Activated T-helper 2 cell treated with anti-CD3 and anti-CD28 coated beads, Interferon-gamma antibody, Interleukin-2, Interleukin-4, amounts not matched to agents 10 μg/mL and 5 μg/mL and 100 μg/mL, durations not matched to agents 14 hours and 24 hours and 36 hours (primary cell): ENCODE measurements at regions not wholly inside any gene's neighbourhood (a gene's known extent, or its start where the extent isn't known, plus 50 kb on each side); places are given as distances from the start of the nearest gene placed in this dataset.

ENCODE experiments used
- DNase-seq: peaks from one replicate; pipeline ENCODE4 v3.0.0; 2021; ENCODE audit warnings: low spot score
- H3K27ac Mint-ChIP-seq: one replicate; pipeline ENCODE4 v1.8.0; 2021; ENCODE audit warnings: mixed read lengths
- H3K27me3 Mint-ChIP-seq: one replicate; pipeline ENCODE4 v1.8.0; 2021; ENCODE audit warnings: low read depth, mixed read lengths
- H3K36me3 Mint-ChIP-seq: one replicate; pipeline ENCODE4 v1.8.0; 2021; ENCODE audit warnings: low read depth, mixed read lengths
- H3K4me1 Mint-ChIP-seq: one replicate; pipeline ENCODE4 v1.8.0; 2021; ENCODE audit warnings: low read depth, mixed read lengths
- H3K4me3 Mint-ChIP-seq: one replicate; pipeline ENCODE4 v1.8.0; 2021; ENCODE audit warnings: low read depth, mild to moderate bottlenecking, moderate library complexity, mixed read lengths
- H3K9me3 Mint-ChIP-seq: one replicate; pipeline ENCODE4 v1.8.0; 2021; ENCODE audit warnings: mixed read lengths
- intact Hi-C: fragments of 100-400 bp; cut with micrococcal nuclease; formaldehyde crosslinking; loops from one replicate; pipeline ENCODE4 v1.15.1; 2023

DNA sequence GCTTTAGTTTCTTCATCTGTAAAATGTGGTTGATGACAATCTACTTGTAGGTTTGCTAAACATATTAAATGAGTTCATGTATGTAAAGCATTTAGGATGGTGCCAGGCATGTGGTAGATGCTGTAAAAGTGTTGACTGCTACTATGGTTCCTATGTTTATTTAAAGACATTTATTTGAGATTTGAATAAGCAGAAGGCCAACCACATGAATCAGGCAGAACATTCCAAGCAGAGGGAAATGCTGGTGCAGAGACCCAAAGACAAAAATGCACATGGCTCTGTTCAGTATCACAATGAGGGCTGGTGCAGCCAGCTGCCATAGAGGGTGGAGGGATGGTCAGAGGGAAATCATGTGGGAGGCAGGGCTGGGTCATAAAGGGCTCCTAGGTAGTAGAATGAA, 156.2 kb upstream of the PDGFD start:
- no peaks in the 10 kb centered on the region for H3K4me1 Mint-ChIP-seq
- DNase-seq = no peak
- H3K27me3 Mint-ChIP-seq = no peaks in the 10 kb centered on the region
- no peak overlapping the region for H3K4me3 Mint-ChIP-seq
- no peaks in the 10 kb centered on the region for H3K9me3 Mint-ChIP-seq
- no peak overlapping the region for H3K27ac Mint-ChIP-seq
- no peaks in the 10 kb centered on the region for H3K36me3 Mint-ChIP-seq
- intact Hi-C loops = no loop called here

DNA sequence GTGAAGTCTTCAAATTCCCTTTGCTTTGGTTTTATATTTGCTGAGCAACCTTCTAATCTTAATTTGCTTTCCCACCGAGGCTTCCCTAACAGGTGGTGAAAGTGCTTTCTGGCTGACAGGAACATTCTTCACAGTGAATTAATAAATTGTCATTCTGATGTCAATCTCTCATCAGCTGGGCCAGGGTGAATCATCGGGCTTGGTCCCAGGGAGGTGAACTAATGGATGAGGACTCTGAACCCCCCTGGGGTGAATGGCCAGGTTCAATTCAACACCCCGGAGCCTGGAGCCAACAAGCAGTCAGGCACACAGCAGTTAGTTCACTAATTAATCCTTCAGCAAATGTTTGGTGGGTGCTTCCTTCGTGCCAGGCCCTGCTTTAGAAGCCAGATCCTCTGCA, 155.4 kb upstream of the PDGFD start:
- no peaks in the 10 kb centered on the region for H3K36me3 Mint-ChIP-seq
- intact Hi-C loops = no loop called here
- no peaks in the 10 kb centered on the region for H3K4me1 Mint-ChIP-seq
- no peaks in the 10 kb centered on the region for H3K9me3 Mint-ChIP-seq
- no peak for DNase-seq
- H3K4me3 Mint-ChIP-seq = no peak overlapping the region
- no peak overlapping the region for H3K27ac Mint-ChIP-seq
- no peaks in the 10 kb centered on the region for H3K27me3 Mint-ChIP-seq

DNA sequence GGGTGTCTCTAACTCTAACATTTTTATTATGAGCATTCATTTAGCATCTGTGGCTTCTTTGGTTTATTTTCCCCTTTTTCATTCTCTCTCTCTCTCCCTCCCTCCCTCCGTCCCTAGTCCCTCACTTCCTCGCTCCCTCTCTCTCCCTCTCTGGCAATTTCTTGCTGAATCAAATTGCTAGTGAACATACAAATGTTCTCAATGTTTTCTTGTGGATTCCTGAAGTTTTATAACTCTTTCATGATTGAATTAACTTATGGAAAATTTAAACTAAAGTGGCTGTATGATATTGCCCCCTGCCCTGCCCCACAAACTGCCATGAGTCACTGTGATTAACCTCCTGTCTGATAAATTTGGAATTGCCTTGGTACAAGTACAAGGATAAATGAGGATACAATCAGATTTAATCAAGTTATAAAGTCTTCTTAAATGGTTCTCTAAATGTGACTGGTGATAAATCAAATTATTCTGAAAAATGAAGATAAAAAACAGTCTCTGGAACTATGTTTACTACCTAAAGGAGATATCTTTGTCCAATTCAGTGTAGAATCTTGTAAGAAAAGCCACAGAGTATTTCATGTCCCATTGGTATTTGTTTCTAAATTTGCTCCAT, 143.0 kb upstream of the PDGFD start:
- Mint-ChIP-seq H3K36me3 (no peaks in the 10 kb centered on the region), H3K4me1 (no peaks in the 10 kb centered on the region), H3K4me3 (no peak overlapping the region), H3K27me3 (no peaks in the 10 kb centered on the region), H3K9me3 (no peaks in the 10 kb centered on the region), H3K27ac (no peak overlapping the region)
- intact Hi-C loops = no loop called here
- no peak for DNase-seq

DNA sequence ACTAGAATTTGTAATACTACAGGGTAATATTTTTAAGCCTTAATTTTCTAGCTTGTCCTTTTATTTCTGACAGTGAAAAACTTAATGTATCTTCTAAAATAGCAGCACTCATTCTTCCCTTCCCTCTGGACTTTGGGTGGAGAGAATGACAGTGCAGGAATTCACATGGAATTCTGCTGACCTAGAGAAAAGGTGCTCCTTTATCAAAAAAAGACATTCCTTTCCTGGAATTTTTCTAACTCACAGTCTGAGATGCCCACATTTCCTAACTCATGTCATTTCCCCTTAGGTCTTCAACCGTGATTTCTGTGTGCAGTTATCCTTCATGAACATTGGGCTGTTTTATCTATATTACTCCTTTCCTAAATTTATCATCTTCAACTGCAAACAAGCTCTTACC, 137.8 kb upstream of the PDGFD start:
- DNase-seq = no peak
- H3K27me3 Mint-ChIP-seq = no peaks in the 10 kb centered on the region
- intact Hi-C loops = no loop called here
- H3K4me3 Mint-ChIP-seq = no peak overlapping the region
- H3K4me1 Mint-ChIP-seq = no peaks in the 10 kb centered on the region
- no peaks in the 10 kb centered on the region for H3K36me3 Mint-ChIP-seq
- no peak overlapping the region for H3K27ac Mint-ChIP-seq
- no peaks in the 10 kb centered on the region for H3K9me3 Mint-ChIP-seq

DNA sequence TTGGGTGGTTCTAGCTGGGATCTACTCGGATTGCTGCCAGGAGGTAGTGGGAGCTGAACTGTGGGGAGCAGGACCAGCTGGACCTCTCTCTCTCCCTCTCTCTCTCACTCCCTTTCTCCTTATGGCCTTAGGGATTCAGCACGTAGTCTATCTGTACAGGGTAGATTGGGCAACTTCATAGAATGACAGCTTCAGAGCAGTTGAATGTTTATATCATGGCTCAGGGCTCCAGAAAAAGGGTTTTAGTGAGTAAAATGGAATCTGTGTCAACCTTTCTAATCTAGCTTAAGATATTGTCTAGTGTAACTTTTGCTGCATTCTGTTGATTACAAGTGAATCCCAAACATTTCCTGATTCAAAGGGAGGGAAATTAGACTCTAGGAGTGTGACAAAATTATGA, 127.7 kb upstream of the PDGFD start:
- Mint-ChIP-seq H3K4me3 (no peak overlapping the region), H3K27me3 (no peaks in the 10 kb centered on the region), H3K9me3 (no peaks in the 10 kb centered on the region), H3K36me3 (no peaks in the 10 kb centered on the region), H3K27ac (no peak overlapping the region), H3K4me1 (no peaks in the 10 kb centered on the region)
- no peak for DNase-seq
- intact Hi-C loops = no loop called here

DNA sequence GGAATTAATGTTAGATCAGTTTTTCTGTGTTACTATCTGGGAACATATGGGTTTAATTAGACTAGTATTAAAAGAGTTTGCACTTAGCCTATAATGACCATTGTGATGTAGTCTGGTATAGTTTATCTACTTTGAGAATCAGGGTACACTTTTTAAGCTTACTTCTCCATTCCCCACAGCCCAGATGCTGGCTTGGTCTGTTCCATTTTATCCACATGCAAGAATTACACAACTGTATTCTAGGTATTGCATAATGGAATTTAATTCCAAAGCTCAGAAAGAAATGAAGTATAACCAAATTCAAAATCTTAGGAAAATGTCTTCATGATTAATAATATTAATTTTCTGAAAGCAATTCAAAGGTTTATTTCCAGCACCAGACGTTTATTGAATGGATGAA, 122.2 kb upstream of the PDGFD start:
- Mint-ChIP-seq H3K36me3 (no peaks in the 10 kb centered on the region), H3K4me1 (no peaks in the 10 kb centered on the region), H3K4me3 (no peak overlapping the region), H3K9me3 (no peaks in the 10 kb centered on the region), H3K27ac (no peak overlapping the region), H3K27me3 (no peaks in the 10 kb centered on the region)
- intact Hi-C loops = no loop called here
- DNase-seq = no peak

DNA sequence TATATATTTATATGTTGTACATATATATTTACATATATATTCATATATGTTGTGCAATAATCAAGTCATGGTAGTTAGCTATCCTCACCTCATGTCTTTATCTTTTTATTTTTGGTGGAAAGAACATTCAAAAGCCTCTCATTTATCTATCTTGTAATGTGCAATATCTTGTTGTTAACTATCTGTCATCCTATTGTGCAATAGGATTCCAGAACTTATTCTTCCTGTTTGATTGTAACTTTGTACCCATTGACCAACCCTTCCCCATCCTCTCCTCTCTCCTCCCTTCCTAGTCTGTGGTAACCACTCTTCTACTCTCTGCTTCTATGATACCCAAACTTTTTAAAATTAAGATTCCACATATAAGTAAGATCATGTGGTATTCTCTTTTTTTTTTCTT, 115.6 kb upstream of the PDGFD start:
- no peaks in the 10 kb centered on the region for H3K9me3 Mint-ChIP-seq
- no peaks in the 10 kb centered on the region for H3K36me3 Mint-ChIP-seq
- no peaks in the 10 kb centered on the region for H3K4me1 Mint-ChIP-seq
- intact Hi-C loops = no loop called here
- H3K4me3 Mint-ChIP-seq = no peak overlapping the region
- no peak overlapping the region for H3K27ac Mint-ChIP-seq
- no peaks in the 10 kb centered on the region for H3K27me3 Mint-ChIP-seq
- DNase-seq = no peak

DNA sequence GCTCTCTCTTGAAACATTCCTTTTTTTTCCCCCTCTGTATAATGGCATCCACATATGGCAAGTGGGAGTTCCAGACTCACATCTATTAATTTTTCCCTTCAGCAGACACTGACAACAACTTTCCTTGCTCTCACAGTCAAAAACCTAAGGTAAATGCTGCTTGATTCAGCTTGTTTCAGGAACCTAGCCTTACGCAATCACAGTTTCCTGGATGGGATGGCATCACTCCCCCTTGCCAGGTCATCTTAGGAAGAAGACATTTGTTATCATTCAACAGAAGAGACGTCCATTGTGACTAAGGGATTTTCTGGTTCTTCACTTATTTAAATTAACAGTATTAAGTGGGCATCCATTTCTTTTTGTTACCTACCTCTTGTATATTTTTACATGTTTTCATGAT, 112.0 kb upstream of the PDGFD start:
- intact Hi-C loops = no loop called here
- Mint-ChIP-seq H3K27ac (no peak overlapping the region), H3K4me1 (no peaks in the 10 kb centered on the region), H3K27me3 (no peaks in the 10 kb centered on the region), H3K4me3 (no peak overlapping the region), H3K9me3 (no peaks in the 10 kb centered on the region), H3K36me3 (no peaks in the 10 kb centered on the region)
- DNase-seq = no peak

DNA sequence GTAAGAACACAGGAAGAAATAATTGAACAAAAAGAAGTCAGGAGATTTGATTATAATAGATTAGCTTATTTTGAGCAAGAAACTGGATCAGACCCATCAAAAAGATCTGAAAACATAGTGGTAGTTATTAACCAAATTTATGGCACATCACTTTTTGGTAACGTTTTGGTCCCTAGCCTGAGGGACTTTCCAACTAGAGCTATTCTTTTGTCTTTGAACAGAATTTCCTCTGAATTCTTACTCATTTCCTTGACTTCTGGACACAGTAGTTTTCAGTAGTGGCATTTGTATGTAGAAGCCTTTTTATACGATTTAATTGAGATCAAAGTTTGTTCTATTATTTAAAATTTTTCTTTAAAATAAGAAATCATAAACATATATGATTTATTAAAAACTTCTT, 96.5 kb upstream of the PDGFD start:
- no peak for DNase-seq
- Mint-ChIP-seq H3K36me3 (no peaks in the 10 kb centered on the region), H3K9me3 (no peaks in the 10 kb centered on the region), H3K4me3 (no peak overlapping the region), H3K27ac (no peak overlapping the region), H3K27me3 (no peaks in the 10 kb centered on the region), H3K4me1 (no peaks in the 10 kb centered on the region)
- intact Hi-C loops = no loop called here

DNA sequence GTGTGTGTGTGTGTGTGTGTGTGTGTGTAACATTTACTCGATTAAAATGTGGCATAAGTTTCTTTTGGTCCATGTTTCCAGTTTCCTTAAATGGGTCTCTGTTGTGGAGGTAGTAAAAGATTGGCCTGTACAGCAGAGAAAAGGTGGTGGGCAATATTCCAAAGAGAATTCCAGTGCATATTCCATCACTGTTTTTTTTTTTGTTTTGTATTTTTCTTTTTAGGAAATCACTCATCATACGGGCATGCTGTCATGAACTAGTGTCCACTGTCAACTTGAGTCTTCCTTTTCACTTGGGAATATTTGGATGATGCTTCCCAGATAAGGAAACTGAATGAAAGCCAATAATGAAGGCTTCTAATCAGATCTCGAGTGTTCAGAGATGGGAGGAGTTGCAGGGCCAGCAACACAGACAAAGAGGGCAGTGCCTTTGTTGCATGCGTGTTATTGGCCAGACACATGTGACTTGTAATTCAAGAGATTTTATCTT, 95.2 kb upstream of the PDGFD start:
- H3K9me3 Mint-ChIP-seq = no peaks in the 10 kb centered on the region
- no peaks in the 10 kb centered on the region for H3K4me1 Mint-ChIP-seq
- no peak for DNase-seq
- no peak overlapping the region for H3K27ac Mint-ChIP-seq
- H3K27me3 Mint-ChIP-seq = no peaks in the 10 kb centered on the region
- intact Hi-C loops = no loop called here
- no peaks in the 10 kb centered on the region for H3K36me3 Mint-ChIP-seq
- no peak overlapping the region for H3K4me3 Mint-ChIP-seq

DNA sequence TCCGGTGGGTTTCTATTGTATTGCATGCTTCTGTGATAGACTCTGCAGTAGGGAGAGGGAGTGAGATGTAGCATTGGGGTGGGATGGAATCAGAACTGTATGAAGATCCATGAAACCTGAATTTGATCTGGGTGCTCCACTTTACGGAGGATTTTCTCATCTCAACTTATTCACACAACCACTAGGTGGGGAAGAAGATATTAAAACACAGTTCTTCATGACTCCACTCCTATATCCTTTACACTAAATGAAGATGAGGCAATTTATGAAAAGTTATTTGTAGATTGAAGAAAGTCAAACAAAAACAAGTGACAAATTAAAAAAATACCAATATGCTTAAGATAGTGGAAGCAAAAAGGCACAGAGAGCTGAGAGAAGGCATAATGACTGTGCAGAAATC, 92.6 kb upstream of the PDGFD start:
- Mint-ChIP-seq H3K4me1 (no peaks in the 10 kb centered on the region), H3K27me3 (no peaks in the 10 kb centered on the region), H3K9me3 (no peaks in the 10 kb centered on the region), H3K4me3 (no peak overlapping the region), H3K36me3 (no peaks in the 10 kb centered on the region), H3K27ac (no peak overlapping the region)
- no peak for DNase-seq
- intact Hi-C loops = no loop called here

DNA sequence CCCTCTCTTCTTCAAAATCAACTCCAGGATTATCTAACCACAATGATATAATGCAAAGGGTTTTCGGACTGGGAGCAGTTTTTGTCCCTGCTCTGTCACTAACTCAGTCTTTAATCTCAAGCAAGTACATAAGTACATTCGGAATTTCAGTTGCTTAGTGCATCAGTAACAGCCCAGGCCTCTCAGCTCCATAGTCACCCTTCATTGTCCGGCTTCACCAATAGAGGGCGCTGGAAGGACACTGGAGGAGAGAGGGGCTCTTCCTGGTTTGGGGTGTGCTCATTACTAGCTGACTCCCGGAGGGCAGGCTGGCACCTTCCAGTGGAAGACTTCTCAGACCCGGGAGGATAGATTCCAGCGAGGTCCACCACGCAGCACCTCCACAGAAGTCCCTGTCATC, 90.4 kb upstream of the PDGFD start:
- Mint-ChIP-seq H3K27ac (no peak overlapping the region), H3K4me1 (no peaks in the 10 kb centered on the region), H3K4me3 (no peak overlapping the region), H3K27me3 (no peaks in the 10 kb centered on the region), H3K36me3 (no peaks in the 10 kb centered on the region), H3K9me3 (no peaks in the 10 kb centered on the region)
- DNase-seq = no peak
- intact Hi-C loops = no loop called here

DNA sequence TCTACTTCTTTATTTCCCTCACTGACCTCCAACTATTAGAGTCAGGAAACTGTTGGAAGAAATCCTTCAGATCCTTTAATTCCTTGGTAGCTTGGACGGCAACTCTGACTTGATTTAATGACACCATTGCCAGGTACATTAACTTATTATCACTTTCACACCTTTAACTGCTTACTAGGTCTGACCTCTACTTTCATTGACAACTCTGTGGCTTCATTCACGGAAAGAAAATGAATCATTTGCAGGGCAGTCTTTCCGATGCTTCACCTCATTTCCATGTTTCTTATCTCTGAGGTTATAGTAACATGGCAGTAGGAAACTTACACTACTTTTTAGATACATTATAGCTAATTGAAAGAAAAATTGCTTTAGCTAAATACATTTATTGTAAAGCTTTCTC, 82.6 kb upstream of the PDGFD start:
- Mint-ChIP-seq H3K36me3 (no peaks in the 10 kb centered on the region), H3K27ac (no peak overlapping the region), H3K4me1 (no peaks in the 10 kb centered on the region), H3K9me3 (no peaks in the 10 kb centered on the region), H3K27me3 (no peaks in the 10 kb centered on the region), H3K4me3 (no peak overlapping the region)
- DNase-seq = no peak
- intact Hi-C loops = no loop called here

DNA sequence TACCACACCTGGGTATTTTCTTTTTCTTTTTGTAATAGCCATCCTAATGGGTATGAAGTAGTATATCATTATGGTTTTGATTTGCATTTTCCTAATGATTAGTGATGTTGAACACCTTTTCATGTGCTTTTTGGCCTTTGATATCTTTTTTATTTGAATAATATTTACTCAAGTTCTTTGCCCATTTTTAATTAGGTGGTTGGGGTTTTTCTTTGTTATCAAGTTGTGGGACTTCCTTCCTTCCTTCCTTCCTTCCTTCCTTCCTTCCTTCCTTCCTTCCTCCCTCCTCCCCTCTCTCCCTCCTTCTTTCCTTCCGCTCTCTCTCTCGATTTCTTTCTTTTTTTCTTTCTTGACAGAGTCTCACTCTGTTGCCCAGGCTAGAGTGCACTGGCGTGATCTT, 75.0 kb upstream of the PDGFD start:
- Mint-ChIP-seq H3K36me3 (no peaks in the 10 kb centered on the region), H3K4me3 (no peak overlapping the region), H3K4me1 (no peaks in the 10 kb centered on the region), H3K9me3 (no peaks in the 10 kb centered on the region), H3K27me3 (no peaks in the 10 kb centered on the region), H3K27ac (no peak overlapping the region)
- DNase-seq = no peak
- intact Hi-C loops = no loop called here
